UCSD-AML1 (cell line): ENCODE measurements at regions not wholly inside any gene's neighbourhood (a gene's known extent, or its start where the extent isn't known, plus 50 kb on each side); places are given as distances from the start of the nearest gene placed in this dataset.

Experiments used
- DNase-seq: peaks from one replicate; lab custom pipeline; 2025; ENCODE audit not compliant: unreplicated experiment; lab: John Stamatoyannopoulos, UW

DNA sequence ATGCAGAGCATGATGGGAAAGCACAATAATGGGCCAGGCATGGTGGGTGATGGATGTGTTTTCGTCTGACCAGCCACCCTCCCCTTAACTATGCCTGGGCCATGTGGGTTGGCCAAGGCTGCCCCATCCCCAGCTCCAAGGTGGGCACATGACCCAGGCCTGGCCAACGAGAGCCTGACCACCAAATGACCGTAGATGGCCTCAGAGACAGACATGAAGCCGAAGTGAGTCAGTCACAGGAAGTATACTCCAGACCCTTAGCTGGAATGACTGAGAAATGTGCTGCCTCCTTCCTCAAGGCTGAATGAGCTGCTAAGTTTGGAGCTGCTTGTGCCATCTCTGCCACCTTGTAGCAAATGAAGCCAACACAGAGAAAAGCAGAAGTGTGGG lies 233.6 kb downstream of the BCL11B start:
- no peak for DNase-seq

- no peak for DNase-seq
Measured at GRCh38 chr14:99039331-99040041, 232.5 kb downstream of the BCL11B start.

DNA sequence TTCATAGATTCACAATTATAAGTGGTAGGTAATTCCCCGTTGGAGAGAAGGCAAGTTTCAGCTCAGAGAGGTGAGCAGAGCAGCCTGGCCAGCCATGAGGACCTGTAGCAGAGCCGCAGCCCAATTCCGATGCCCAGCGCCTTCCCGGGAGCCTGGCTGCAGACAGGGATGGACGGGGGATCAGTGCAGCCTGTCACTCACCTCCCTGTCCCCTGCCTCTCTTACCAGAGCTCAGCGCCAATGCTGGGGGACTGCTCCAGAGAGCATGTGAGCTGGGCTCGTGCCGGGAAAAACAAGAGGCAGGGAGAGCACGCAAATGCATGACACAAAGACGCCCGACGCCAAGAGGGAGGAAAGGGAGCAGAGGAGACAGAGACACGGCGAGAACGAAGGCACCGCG lies 231.9 kb downstream of the BCL11B start:
- no peak for DNase-seq

- no peak for DNase-seq
Measured at GRCh38 chr14:99040711-99041110, 231.3 kb downstream of the BCL11B start.

DNA sequence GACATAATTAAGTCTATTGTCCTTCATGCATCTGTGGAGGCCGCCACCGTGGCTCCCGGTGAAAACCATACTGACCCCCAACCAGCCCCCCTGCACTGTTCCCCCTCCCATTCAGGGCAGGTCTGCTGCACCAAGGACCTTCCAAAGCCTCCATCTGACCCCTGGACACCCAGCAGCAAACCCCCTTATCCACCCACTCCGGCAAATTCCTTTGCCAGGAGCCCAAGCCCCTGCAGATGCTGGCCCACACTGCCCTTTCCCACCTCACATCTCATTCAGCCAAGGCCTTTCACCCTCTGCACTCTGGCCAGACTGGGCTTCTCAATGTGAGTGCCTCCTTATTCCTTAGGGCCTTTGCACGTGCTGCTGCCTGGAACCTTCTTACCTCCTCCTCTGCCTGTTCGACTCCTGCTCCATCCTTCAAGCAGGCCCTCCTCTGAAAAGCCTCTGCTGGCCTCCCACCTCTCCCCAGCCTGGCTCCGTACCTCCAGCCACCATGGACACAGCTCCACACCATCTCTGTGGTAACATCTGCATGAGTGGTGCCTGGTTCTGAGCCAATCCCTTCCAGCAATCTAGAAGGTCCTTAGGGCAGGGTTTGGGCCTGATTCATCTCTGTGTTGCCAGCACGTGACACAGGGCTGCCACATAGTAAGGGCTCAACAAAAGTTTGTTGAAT lies 230.7 kb downstream of the BCL11B start:
- DNase-seq, result no peak

- no peak for DNase-seq
Measured at GRCh38 chr14:99041820-99042174, 230.2 kb downstream of the BCL11B start.

GRCh38 chr14:99042381-99043266 lies 229.4 kb downstream of the BCL11B start:
- DNase-seq, result no peak

GRCh38 chr14:99043267-99043615 lies 228.8 kb downstream of the BCL11B start:
- no peak for DNase-seq

DNA sequence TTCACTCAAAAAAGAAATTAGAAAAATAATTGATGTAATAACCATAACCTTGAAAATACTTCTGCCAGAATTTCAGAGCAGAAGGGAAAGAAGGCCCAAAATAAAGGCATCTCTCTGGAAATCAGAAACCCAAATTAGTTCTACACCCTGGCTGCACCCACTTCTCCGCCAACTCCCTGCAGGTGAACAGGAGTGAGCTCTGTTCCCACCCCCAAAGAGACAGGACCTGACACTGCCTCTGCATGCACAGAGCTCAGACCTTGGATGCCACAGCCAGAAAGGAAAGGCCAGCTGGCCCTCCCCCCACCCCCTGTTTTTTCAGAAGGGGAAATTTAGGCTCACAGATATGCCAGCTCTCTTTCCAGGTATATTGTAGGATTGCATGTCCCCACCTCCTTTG lies 228.2 kb downstream of the BCL11B start:
- DNase-seq, result no peak

DNA sequence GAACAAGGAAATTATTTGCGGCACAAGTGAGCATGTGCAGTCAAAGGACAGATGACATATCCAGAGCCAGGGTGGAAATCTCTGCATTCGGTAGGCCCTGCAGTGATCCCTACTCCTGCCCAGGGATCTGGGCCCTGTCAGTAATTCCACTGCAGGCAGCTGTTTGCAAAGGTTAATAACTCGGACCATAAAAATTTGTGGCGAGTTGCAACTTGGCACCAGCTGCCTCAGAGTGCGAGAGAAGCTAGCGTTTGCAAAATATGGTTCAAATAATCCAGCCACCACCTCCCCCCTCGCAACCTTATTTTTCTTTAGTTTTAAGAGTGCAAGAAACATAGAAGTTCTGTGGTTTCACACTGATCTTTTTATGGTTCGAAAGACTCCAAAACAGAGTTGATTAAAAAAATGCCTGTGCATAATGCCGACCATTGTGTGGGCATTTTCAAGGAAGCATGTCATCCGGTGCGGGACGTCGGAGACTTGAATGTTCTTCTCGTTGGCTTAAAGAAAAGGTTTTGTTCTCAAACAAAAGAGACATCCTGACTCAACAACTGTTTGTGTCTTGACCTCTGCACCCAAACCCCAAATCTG lies 224.5 kb downstream of the BCL11B start:
- no peak for DNase-seq

- no peak for DNase-seq
Measured at GRCh38 chr14:99050309-99050708, 221.7 kb downstream of the BCL11B start.

DNA sequence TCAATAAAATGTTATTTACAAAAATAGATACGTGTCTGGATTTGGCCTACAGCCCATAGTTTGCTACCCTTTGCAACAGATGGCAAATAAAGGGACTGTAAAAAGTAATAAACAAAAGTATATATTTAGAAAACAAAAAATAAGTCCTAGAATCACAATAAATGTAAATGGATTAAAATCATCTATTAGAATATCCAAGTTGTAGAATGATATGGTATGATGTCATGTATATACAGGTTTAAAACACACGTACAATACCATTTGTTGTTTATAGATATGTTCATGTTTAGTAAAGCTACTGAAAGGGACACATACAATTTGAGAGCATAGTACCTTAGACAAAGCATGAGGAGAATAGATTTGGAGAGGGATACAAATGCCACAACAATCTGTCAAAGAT lies 219.5 kb downstream of the BCL11B start:
- no peak for DNase-seq

DNA sequence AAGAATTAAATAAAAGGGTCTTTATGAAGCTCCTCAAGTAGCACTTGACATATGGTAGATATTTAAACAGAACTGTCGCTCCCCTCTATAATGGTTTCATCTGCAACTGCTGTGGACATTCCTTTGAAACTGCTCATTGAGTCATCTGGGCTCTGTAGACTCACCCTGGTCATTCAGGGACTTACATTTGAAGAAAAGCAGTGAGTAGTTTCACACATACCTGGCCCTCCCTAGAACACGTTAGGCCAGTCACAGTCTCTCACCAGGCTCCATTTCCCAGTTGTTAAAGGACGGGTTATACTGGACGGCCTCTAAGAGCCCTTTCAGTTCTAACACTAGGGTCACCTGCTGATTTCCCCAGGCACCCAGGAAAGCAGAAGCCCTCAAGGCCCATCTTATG lies 217.0 kb downstream of the BCL11B start:
- DNase-seq, result no peak

DNA sequence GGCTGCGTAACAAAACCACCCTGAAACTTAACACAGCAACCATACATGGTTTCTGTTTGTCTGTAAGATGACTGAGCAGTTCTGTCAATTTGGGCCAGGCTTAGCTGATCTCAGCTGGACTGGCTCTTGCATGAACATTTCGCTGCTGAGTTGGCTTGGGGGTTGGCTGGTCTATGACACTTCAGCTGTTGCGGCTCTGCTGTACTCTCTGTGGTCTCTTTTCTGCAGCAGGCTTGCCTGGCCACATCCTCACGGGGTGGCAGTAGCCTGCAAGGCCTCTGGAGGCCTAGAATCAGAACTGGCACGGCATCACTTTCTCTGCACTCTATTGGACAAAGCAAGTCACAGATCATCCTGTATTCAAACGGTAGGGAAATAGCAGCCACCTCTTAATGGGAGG lies 216.2 kb downstream of the BCL11B start:
- no peak for DNase-seq

GRCh38 chr14:99057576-99058083 lies 214.4 kb downstream of the BCL11B start:
- no peak for DNase-seq

DNA sequence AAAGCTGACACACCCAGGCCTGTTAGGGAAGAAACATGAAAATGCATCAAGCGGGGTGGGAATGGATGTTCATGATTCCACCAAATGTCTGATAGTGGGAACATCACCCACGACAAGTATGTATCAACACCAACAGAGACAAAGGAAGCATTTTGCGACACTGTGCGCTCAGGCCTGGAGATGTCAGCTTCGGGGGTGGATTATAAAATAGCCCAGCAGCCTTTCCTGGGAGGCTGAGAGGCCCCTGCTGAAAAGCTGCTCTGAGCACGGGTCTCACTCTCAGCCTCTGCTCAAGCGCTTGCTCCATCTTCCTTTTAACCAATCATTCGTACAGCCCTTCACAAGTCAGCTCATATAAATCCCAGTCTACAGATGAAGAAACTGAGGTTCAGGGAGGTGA lies 213.5 kb downstream of the BCL11B start:
- no peak for DNase-seq

DNA sequence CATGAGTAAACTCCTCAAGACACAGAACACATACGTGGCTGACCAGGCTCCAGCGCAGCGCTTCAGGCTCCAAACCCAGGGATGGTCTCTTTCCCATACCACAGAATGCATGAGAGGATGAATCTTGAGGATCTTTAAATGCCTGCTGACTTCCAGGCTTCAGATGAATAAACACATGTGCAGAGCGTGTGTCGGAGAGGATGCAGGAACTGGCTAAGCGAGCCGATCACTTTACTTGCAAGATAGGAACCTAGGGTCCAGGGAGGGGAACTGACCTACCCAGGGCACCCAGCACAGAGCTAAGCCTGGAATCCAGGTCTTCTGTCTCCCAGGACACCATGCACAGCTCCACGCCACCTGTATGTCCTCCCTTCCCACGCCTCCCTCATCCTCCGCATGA lies 209.8 kb downstream of the BCL11B start:
- DNase-seq, result no peak

DNA sequence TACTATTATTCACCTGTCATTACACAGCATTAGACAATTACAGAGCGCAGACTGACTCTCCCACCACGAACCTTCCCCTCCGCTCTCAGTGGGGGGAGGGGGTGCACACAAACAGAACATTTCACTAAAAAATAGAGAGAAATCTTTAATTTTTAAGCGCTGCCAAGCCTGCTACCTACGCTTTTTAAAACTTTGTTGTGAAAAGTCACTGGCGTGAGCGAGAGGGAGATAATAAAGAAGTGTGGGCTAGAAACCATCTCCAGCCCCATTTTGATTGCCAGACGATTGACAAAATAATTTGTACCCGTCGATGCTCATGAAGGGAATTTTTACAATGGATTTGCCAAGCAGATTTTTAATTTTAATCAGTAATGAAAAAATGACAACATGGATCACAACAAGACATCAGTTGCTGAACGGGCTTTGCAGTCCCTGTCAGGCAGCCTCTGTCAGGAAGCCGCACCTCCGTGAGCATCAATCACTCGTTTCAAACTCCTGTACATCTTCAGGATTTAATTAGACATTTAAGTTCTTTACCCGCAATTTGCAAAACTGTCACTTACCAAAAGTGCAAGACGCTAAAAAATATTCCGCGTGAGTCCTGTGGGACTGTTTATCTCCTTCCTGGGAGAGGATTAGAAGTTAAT lies 209.1 kb downstream of the BCL11B start:
- no peak for DNase-seq

DNA sequence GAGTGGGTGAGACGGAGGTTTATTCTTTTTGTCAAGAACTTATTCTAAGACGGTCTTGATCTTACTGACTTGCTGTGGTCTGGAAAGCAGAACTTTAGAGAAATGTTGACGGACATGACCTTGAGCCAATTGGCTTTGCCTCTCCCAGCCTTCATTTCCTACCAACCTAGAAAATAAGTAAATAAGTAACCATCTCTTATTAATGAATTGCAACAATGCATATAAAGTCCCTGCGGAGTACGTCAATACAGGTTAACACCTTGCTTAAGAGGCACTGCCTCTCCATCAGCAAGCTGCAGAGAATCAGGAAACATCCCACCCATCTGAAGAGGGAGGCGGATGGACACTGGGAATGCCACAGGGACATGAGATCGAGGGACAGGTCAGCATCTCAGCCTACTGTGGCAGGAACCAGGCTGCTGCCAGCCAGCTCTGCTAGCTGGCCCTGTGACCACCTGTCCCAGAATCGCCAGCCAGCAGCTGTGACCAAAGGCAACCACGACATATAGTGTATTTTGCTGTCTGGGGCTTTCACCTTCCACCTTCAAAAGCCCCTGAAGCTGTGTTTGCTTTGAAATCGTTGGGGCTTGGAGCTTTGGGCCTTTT lies 208.3 kb downstream of the BCL11B start:
- DNase-seq, result no peak

DNA sequence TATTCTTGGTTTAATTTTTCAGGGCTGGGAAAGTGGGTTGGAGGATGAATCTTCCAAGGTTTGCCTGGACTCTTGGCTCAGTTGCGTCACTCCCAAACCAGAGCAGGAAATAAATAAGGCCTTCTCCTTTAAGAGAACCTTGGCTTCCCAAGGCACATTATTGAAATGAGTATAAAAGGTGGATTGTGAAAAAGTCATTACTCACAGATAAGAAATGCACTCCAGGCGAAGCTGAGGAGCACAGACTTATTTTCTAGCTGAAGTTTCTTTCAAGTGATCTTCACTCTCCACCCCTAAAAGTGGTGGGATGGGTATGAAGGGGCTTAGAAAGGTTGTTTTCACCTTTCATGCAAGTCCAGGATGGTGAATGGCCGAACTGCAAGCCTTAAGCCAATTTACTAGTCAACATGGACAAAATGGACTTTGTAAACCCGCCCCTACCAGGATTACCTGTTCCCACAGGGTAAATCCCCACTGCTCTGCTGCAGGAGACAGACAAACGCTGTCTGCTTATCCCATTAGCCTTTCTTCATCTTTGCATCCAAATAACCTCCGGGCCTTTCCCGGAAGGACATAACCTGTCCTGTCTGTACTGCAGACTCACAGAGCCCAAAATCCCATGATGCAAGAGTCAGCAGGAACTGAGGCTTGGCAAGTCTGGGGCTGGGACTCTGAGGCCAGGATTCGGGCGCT lies 207.6 kb downstream of the BCL11B start:
- no peak for DNase-seq
